ENCODE measurements at regions not wholly inside any gene's neighbourhood (a gene's known extent, or its start where the extent isn't known, plus 50 kb on each side); places are given as distances from the start of the nearest gene placed in this dataset.

GRCh38 chr14:98700748-98701147 lies 571.2 kb downstream of the BCL11B start:
- no peak for DNase-seq

- no peak for DNase-seq
Measured at GRCh38 chr14:98701377-98701776, 570.6 kb downstream of the BCL11B start.

- DNase-seq: no peak
Measured at GRCh38 chr14:98704441-98704840, 567.6 kb downstream of the BCL11B start.

GRCh38 chr14:98705871-98706300 lies 566.1 kb downstream of the BCL11B start:
- no peak for DNase-seq

GRCh38 chr14:98707522-98707921 lies 564.5 kb downstream of the BCL11B start:
- no peak for DNase-seq

- no peak for DNase-seq
Measured at GRCh38 chr14:98708555-98708954, 563.4 kb downstream of the BCL11B start.

- no peak for DNase-seq
Measured at GRCh38 chr14:98711453-98711852, 560.5 kb downstream of the BCL11B start.

GRCh38 chr14:98714626-98715425 lies 557.2 kb downstream of the BCL11B start:
- no peak for DNase-seq

GRCh38 chr14:98716133-98716532 lies 555.9 kb downstream of the BCL11B start:
- no peak for DNase-seq

GRCh38 chr14:98721061-98721460 lies 550.9 kb downstream of the BCL11B start:
- DNase-seq: peak; percentile 76

GRCh38 chr14:98724734-98725133 lies 547.3 kb downstream of the BCL11B start:
- no peak for DNase-seq

GRCh38 chr14:98725191-98725590 lies 546.8 kb downstream of the BCL11B start:
- DNase-seq: no peak

- no peak for DNase-seq
Measured at GRCh38 chr14:98725676-98726075, 546.3 kb downstream of the BCL11B start.

- DNase-seq: no peak
Measured at GRCh38 chr14:98726585-98727405, 545.2 kb downstream of the BCL11B start.

GRCh38 chr14:98728024-98728423 lies 544.0 kb downstream of the BCL11B start:
- DNase-seq: no peak

GRCh38 chr14:98728836-98729235 lies 543.2 kb downstream of the BCL11B start:
- no peak for DNase-seq

- no peak for DNase-seq
Measured at GRCh38 chr14:98731286-98731685, 540.7 kb downstream of the BCL11B start.

GRCh38 chr14:98731701-98732100 lies 540.3 kb downstream of the BCL11B start:
- no peak for DNase-seq

GRCh38 chr14:98733536-98733935 lies 538.5 kb downstream of the BCL11B start:
- DNase-seq: no peak

GRCh38 chr14:98736701-98737338 lies 535.2 kb downstream of the BCL11B start:
- peak; percentile 87 for DNase-seq

GRCh38 chr14:98741523-98741922 lies 530.5 kb downstream of the BCL11B start:
- no peak for DNase-seq

- DNase-seq: no peak
Measured at GRCh38 chr14:98742001-98742400, 530.0 kb downstream of the BCL11B start.

- no peak for DNase-seq
Measured at GRCh38 chr14:98743536-98743935, 528.5 kb downstream of the BCL11B start.

- DNase-seq: no peak
Measured at GRCh38 chr14:98748966-98749365, 523.0 kb downstream of the BCL11B start.
